Mucosa of descending colon (tissue), 3 donors: ENCODE measurements at regions not wholly inside any gene's neighbourhood (a gene's known extent, or its start where the extent isn't known, plus 50 kb on each side); places are given as distances from the start of the nearest gene placed in this dataset.
"Not testable (repeated sequence)": the region's sequence is repeated elsewhere in the genome, so short reads cannot be mapped to it uniquely, and the experiment has no call there.

ENCODE experiments used
- ATAC-seq: fragments of 200-7000 bp; cut with Tn5 transposase; one replicate; pipeline ENCODE4 v1.9.1; 2020; ENCODE audit warnings: mild to moderate bottlenecking, moderate library complexity
- DNase-seq, 3 donors: peaks; one replicate each; pipeline ENCODE4 v3.0.0-alpha.2; 2020
- H3K36me3 ChIP-seq: fragments of 200-600 bp; one replicate; pipeline ENCODE4 v1.8.0; 2021; ENCODE audit warnings: low read depth, mild to moderate bottlenecking
- H3K4me1 ChIP-seq: fragments of 200-600 bp; one replicate; pipeline ENCODE4 v1.8.0; 2021; ENCODE audit warnings: low read depth, mild to moderate bottlenecking
- H3K4me3 ChIP-seq: fragments of 200-600 bp; one replicate; pipeline ENCODE4 v1.8.0; 2021; ENCODE audit warnings: mild to moderate bottlenecking
- H3K9me3 ChIP-seq: fragments of 200-600 bp; one replicate; pipeline ENCODE4 v1.8.0; 2021; ENCODE audit warnings: mild to moderate bottlenecking
- intact Hi-C, 2 donors: fragments of 100-400 bp; cut with DNase I in 1 of 2; cut with micrococcal nuclease in 1 of 2; formaldehyde crosslinking; loops; one replicate each; pipeline versions ENCODE4 v1.11.0 to v1.11.1; 2022; cut with DNase I, micrococcal nuclease
- TF ChIP-seq, protein P1 (sequence below): fragments of 200-600 bp; IDR thresholded peaks from one replicate; pipeline ENCODE4 v1.8.0; 2022; ENCODE audit warnings: antibody characterized with exemption, mild to moderate bottlenecking
- donor health status: DM: no; HTN: no; CAD: no; lungs with moderate emphysema.
- donor health status: DM: no; HTN: no; CAD: no.
- donor health status: DM: no; HTN: yes; CAD: no.

DNA sequence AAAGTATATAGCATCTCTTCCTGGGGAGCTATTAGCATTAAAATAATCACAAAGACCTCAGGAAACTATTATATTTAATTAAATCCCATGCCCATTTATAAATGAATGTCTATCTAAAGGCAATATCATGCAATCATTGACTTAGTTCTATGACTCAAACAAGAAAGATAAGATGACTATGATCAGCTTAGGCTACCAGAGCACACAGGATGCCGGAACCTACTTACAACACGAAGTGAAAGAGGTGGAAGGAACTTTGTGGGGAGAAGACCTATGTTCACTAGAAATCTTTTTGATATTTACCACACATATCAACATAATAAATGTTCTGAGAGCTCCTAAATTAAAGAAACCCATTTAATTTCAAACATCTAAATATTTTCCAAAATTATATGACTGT lies 344.2 kb upstream of the CYLC2 start:
- H3K9me3 ChIP-seq: no peaks in the 10 kb centered on the region
- intact Hi-C loops: no loop called here
- TF ChIP-seq, protein P1, sequence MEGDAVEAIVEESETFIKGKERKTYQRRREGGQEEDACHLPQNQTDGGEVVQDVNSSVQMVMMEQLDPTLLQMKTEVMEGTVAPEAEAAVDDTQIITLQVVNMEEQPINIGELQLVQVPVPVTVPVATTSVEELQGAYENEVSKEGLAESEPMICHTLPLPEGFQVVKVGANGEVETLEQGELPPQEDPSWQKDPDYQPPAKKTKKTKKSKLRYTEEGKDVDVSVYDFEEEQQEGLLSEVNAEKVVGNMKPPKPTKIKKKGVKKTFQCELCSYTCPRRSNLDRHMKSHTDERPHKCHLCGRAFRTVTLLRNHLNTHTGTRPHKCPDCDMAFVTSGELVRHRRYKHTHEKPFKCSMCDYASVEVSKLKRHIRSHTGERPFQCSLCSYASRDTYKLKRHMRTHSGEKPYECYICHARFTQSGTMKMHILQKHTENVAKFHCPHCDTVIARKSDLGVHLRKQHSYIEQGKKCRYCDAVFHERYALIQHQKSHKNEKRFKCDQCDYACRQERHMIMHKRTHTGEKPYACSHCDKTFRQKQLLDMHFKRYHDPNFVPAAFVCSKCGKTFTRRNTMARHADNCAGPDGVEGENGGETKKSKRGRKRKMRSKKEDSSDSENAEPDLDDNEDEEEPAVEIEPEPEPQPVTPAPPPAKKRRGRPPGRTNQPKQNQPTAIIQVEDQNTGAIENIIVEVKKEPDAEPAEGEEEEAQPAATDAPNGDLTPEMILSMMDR: no peak
- no peak for DNase-seq
- no peaks in the 10 kb centered on the region for H3K4me1 ChIP-seq
- no peak for ATAC-seq
- no peak overlapping the region for H3K4me3 ChIP-seq
- H3K36me3 ChIP-seq: no peaks in the 10 kb centered on the region

DNA sequence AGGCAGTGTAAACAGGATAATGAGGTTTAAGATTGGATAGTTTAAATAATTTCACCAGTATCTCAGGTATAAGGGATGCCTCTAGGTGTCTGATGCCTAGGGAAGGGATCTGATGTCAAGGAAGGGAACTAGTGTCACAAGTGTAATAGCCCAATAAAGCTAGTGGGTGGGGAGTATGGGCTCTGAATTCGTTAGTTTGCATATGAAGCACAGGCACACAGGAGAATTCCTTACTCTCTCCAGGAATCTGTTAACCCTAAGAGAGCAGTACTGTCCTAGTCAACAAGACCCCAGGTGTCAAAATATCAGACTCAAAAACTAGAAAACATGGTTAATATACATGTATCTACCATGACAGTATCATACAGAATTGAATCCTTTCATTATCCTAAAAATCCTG lies 352.5 kb upstream of the CYLC2 start:
- H3K4me1 ChIP-seq: no peaks in the 10 kb centered on the region
- H3K36me3 ChIP-seq: no peaks in the 10 kb centered on the region
- TF ChIP-seq, protein P1: no peak
- ATAC-seq (no peak), DNase-seq (no peak)
- no peak overlapping the region for H3K4me3 ChIP-seq
- H3K9me3 ChIP-seq: no peaks in the 10 kb centered on the region
- intact Hi-C loops: no loop called here

- Histone ChIP-seq H3K9me3 (peaks cover 27% of the 10 kb centered on the region), H3K4me3 (no peak overlapping the region), H3K4me1 (no peaks in the 10 kb centered on the region), H3K36me3 (no peaks in the 10 kb centered on the region)
- intact Hi-C loops: no loop called here
- TF ChIP-seq, protein P1: no peak
- DNase-seq (no peak), ATAC-seq (no peak)
Measured at GRCh38 chr9:102631559-102631958, 363.6 kb upstream of the CYLC2 start.

- Histone ChIP-seq H3K4me1 (no peaks in the 10 kb centered on the region), H3K4me3 (no peak overlapping the region), H3K36me3 (no peaks in the 10 kb centered on the region), H3K9me3 (peaks cover 20% of the 10 kb centered on the region)
- TF ChIP-seq, protein P1: no peak
- no peak for ATAC-seq
- DNase-seq: no peak
- intact Hi-C loops: no loop called here
Measured at GRCh38 chr9:102609461-102609860, 385.7 kb upstream of the CYLC2 start.

- H3K36me3 ChIP-seq, H3K4me3 ChIP-seq, ATAC-seq, intact Hi-C loops, H3K4me1 ChIP-seq: not testable (repeated sequence)
- H3K9me3 ChIP-seq: peaks cover 64% of the 10 kb centered on the region
- peak in 2 of 3 donors; percentile 13 to 38 for DNase-seq
Measured at GRCh38 chr9:102603198-102604195, 391.6 kb upstream of the CYLC2 start.

GRCh38 chr9:102594241-102594640 lies 400.9 kb upstream of the CYLC2 start:
- Histone ChIP-seq H3K4me1 (no peaks in the 10 kb centered on the region), H3K4me3 (no peak overlapping the region), H3K36me3 (no peaks in the 10 kb centered on the region), H3K9me3 (peaks cover 9% of the 10 kb centered on the region)
- TF ChIP-seq, protein P1: no peak
- ATAC-seq (no peak), DNase-seq (no peak)
- intact Hi-C loops: no loop called here
